Hematopoietic multipotent progenitor cell treated with erythropoietin and hydrocortisone succinate and interleukin-3 and kit ligand, for 8 days (in vitro differentiated cells): ENCODE measurements at regions not wholly inside any gene's neighbourhood (a gene's known extent, or its start where the extent isn't known, plus 50 kb on each side); places are given as distances from the start of the nearest gene placed in this dataset.
"Not testable (repeated sequence)": the region's sequence is repeated elsewhere in the genome, so short reads cannot be mapped to it uniquely, and the experiment has no call there.

Experiments
- DNase-seq: peaks from one replicate; pipeline ENCODE4 v3.0.0-alpha.2; 2015

DNA sequence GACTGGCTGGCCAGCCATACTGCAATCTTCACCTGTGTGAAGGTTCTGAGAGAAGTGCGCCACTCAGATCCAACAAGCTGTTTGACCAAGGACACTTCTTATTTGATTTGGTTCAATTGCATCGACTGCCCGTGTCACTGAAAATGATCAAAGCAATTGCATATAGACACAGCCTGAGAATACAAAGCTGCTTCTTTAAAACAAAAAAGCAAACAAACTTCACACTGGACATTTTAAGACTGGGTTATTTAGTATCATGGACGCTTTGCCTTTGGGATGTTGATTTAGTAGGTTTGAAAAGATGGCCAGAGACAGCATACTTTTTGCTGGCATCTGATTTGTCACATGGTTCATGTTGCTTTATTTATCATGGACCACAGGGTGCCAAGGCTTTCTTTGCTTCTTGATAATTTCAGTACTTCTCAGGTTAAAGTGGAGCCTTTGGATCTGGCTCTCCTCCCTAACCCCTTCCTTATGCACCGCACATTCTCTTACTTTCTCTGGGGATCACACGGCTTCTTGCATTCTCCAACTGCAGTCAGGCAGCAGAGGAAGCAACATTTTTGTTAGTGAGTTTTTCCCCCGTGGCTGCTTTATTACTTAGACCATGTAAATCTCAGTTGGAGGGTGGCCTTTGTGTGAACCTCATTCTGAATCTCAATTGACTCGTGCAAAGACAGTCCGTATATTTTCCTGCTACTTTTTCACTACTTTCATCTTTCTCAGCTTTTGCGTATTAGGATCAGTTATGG, 151.0 kb downstream of the CD47 start:
- DNase-seq = no peak

DNA sequence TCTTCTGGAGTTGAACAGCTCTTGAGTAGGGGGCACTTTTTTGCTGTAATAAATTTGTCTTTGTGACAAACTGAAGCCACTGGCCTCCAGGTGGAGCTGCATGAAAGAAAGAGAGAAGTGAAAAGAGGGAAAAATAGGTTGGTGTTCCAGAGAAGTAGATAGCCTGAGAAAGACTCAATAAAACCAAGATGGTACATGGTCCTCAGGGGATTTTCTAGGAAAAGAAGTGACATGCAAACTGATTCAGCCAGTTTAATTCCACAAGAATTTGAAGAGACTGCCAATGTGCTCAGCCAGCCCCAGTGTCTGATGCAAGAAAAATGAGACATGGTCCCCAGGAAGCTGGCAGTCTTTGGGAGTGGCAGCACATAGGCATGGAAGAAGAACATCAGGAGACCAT, 152.7 kb downstream of the CD47 start:
- peak; percentile 63 for DNase-seq

DNA sequence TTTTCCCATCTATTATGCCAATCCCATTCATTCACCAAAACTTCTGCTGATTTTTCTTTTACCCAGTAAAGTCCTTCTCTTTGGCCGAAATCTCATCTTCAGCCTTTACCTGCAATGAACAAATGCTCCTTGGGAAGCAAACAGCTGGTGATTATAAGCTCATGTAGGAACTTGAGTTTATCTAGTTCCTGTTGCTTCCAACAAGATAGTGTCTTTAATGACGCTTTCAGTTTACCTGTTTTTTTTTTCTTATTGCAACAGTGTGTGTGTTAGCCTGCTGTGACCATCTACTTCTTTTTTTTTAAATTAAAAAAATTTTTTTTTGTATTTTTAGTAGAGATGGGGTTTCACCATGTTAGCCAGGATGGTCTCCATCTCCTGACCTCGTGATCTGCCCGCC, 156.0 kb downstream of the CD47 start:
- DNase-seq = no peak

DNA sequence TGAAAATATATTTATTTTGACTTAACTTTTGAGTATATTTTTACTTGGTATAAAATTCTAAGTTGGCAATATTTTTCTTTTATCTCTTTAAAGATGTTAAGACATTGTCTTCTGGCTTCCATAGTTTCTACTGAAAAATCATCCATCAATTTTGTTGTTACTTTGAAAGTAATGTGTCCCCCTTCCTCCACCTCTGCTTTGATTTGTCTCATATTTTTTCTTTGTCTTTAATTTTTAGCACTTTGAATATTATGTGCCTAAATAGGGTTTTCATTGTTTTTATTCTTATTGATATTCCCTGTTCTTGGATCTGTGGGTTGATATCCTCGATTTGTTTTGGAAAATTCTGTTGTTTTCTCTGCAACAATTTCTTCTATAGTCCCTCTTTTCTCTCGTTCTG, 157.4 kb downstream of the CD47 start:
- no peak for DNase-seq

DNA sequence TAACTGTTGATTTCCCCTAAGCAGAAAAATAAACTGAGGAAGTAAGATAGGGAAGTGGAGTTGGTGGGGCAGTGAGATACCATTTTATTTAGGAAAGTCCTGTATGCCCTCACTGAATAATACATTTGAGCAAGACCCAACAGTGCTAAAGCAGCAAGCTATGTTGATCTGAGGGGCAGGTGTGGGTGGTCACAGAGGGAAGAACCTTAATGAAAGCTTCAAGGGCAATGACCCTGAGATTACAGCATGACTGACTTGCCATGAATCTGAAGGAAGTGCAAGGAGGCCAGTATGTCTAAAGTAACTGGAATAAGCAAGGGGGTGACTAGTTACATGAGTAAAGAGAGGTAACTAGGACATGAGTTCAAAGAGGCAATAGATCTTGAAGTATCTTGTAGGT, 159.5 kb downstream of the CD47 start:
- DNase-seq = no peak

DNA sequence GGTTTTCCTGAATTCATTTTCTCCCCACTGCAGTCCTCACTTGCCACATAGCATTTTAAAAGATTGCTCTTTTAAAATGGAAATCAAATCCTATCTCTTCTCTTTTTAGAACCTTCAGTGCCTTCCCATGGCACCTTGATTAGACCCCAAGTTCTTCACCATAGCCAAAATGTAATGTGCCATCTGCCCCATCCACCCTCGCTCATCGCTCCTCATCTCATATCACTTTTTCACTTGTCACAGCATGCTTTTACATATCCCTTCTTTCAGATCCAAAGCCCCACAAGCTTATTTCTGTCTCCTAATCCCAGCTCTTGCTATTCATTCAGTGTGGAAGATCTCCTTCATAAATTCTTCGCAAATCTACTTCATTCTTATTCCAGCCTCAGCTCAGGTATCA, 161.7 kb downstream of the CD47 start:
- DNase-seq = no peak

DNA sequence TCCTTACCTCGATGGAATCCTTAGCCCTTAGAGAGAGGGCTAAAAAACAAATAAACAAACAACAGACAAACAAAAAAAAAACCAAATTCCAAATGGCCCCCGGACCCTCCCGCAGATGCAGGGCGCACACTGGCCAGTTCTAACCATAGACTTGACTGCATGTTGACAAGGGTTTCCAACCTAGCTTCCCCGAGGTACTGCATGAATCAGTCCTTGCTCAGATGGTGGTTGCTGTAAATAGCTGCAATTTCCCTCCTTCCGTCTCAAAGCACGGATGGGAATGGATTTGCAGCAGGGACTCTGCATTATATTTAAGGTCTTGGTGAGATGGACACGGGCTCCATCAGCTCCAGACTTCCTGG, 162.8 kb downstream of the CD47 start:
- DNase-seq = peak; percentile 16

DNA sequence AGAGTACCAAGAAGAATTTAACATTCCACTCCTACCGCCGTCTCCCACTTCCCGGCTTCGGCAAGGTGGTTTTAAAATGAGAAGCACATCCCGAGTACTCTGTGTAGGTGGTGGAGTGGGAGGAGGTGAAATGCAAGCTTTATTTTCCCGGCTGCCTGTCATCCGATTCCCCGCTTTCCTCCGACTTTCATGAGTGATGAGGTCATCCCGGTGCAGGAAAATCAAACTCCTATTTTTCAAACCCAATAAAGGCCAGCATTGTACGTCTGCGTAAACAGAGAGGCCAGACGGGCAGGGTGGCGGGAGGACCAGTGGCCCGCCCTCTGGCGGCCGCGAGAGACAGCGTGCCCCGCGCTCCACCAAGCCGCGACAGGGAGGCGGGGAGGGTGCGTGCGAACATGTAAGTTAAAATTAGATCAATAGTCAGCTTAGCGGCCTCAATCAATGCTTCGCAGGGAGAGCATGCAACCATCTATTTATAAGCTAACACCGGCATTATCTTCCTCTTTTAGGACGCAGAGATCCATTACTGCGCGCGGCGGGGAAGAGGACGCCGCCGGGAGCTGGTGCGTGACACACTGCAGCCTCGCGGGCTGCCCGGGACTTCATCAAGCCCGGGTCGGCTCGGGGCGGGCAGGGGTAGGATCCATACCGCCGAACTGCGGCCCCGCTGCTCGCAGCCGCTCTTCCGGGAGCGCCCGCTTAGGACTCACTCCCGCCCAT, 163.3 kb downstream of the CD47 start:
- DNase-seq = peak; percentile 63

DNA sequence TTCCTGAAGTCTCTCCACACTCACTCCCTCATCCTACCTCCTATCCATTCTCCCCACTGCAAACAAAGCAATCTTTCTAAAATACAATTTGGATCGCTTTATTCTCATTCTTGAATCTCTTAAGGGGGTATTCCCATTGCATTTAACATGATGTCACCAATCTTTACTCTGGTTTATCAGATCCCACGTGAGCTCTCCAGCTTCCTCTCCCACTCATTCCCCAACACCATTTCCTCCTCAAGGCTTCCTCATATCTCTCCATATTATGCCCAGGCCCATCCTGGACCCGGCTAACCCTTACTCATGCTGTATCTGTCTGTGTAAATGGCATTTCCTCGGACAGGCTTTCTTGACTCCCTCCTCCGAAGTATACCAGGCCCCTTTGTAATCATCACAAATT, 165.0 kb downstream of the CD47 start:
- DNase-seq = no peak

DNA sequence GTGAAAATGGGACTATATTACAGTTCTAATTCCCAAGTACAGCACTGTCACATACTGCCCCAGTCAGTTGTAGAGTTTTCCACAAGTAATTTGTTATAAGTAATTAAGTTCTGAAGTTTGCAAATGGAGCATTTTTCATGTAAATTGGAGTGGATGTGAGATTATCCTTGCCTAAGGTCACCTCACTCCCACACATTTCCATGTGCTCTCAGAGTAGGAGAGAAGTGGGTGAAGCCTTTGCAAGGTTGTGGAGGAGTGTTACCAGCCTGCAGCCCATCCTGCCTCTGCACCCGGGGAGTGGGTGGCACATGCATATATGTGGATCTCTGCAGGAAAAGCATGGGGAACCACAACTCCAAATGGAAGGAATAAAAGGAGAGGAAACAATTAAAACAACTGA, 169.8 kb downstream of the CD47 start:
- no peak for DNase-seq

DNA sequence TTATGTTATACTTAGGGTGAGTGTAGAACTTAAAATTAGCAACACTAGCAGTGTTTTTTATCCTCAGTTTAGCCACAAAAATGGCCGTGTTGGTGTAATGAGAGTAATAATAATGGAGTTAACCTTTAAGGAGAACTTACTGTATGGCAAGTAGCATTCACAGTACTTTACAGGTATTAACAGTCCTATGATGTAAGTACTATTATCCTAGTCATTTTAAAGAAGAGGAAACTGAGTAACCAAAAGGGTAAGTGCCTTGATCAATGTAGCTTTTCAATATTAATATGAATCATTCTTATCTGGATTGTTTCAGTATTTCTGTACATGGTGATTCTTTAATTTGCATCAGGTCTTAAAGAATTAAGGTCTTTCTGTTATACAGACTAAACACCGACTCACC, 170.3 kb downstream of the CD47 start:
- DNase-seq = no peak

DNA sequence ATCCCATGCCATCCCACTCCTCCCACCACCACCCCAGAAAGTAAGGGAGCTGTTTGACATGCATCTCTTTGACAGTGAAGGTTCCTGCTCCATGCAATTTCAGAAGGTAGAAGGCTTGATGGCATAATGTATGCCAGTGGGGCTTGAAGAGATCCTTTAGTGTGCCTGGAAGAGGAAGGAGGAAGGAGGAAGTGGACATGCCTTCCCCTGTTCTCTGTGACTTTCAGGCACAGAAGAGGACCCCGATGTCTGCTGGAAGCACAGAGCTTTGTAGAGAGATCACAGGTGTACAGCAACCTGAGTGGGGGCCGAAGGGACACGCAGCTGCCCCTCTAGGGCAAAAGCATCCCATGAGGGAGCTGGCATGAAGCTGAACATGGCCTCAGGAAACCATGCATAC, 171.6 kb downstream of the CD47 start:
- no peak for DNase-seq

DNA sequence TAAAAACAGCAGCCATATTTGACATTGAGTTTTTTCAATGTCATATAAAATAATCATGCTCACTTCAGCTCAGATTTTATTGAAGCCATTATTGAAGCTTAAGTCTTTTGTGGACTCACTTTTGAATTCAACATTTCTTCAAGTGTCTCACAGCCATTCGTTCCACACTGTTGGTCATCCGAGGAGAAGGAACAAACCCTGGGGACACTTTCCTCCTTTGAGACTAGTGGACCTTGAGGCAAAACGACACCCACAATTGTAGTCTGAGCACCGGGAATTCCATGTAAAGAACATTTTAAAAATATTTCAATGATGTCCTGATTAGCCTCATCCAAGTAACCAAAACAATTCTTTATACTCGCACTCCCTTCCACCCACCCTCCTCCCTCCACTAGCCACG, 174.7 kb downstream of the CD47 start:
- DNase-seq = no peak

DNA sequence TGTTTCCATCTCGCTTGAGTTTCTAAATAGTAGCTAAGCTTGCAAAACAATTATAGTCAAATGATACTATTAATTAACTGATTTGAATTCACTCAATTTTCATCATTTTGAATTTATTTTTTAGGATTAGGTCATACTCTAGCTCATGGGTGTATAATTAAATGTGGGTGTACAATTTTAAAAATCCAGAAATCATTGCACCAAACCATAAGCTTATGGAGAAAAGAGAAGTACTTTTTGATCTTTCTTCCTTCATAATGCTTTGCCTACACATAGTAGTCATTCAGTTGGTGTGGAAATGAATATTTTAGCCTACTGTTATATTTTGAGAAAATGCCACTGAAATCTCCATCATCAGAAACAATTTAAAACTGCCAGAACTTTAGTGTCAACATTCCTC, 175.1 kb downstream of the CD47 start:
- no peak for DNase-seq

DNA sequence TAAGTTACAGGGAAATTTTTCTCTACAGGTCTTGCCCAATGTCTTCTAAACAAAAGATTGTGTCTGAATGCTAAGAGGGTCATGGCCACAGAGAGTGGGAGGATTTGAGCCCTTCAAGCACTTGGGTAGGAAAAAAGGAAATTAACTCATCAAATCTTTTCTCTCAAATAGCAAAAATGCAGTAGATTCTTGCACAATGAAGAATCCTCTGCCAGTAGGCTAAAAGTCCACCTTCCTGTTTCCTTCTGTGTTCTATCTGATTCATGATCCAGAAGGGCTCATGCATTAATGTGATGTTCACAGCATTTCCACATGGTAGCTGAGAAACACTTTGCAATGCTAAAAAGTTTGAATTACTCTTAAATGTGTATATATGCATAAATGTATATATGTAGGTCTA, 177.1 kb downstream of the CD47 start:
- DNase-seq = no peak

DNA sequence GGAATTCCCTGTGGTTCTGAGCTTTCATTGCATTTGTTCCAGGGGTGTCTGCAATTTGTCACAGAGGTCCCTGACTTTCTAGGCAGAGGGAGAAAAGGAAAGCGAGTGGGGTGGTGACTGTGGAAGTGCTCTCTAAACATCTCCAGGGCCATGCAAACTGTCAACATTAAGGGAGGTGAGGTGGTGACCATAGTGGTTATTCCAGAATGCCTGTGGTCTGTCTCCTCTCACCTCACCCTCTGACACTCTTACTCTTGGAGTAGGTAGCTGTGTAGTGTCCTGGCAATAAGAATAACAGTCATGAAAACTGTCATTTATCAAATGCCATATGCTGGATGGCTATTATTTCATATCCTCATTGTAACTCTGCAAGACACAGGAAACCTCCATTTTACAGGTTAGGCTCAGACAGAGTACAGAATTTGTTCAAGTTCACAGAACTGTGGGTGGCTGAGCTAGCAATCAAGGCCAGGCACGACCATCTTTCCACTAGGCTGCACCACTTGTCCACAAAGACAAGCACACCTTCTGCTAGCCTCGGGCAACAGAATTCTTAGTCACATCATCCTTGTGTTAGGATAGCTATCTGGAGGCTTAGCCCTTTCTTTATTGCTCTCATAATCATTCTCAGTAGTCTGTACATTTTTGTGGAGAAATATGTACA, 179.4 kb downstream of the CD47 start:
- DNase-seq = no peak

DNA sequence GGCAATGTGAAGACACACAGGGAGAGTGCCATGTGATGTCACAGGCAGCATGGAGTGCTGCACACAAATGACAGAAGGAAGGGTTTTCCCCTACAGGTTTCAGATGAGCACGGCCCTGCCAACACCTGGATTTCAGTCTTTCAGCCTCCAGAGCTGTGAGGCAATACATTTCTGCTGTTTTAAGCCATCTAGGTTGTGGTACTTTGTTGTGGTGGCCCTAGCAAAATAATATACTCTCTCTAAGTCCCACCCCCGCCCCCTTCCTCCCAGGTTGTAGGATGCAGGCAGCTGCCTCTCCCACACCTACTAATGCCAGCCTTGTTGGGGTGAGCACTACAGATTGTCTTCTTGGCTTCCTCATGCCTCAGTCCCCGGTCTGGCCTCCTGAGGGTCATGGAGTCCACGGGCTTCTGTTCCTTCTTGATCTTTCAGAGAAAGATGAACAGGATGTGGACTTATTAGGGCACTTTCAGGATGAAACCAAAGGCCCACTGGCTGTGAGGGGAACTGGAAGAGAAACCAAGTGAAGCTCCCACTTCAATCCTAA, 180.0 kb downstream of the CD47 start:
- no peak for DNase-seq

DNA sequence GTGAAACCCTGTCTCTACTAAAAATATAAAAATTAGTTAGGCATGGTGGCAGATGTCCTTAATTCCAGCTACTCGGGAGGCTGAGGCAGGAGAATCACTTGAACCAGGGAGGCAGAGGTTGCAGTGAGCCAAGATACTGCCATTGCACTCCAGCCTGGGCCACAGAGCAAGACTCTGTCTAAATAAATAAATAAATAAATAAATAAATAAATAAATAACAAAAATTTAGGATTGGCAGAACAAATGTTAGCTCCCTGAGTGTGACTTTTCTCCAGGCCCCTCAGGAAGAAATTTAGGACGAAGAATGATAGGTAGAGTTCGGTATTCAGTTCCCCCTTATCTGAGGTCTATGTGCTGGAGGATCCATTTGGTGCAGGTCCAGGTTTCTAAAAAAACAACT, 181.2 kb downstream of the CD47 start:
- not testable (repeated sequence) for DNase-seq

DNA sequence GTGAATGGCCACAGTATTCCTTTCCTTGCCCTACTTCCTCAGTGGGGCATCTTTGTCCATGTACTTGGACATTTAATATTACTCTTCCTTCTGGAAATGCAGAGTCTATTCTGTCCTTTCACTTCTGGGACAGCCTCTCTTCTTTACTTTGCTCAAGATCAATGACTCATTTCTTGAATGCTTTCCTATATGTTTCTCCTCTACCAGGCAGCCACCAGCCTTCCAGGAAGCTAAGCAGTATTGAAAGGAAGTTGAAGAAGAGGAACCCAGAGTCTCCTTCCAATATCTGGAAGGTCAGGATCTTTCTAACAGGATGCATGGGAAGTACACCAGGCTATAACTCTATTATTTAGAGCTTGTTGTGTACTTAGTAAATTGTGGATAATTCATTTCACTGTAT, 182.8 kb downstream of the CD47 start:
- no peak for DNase-seq

DNA sequence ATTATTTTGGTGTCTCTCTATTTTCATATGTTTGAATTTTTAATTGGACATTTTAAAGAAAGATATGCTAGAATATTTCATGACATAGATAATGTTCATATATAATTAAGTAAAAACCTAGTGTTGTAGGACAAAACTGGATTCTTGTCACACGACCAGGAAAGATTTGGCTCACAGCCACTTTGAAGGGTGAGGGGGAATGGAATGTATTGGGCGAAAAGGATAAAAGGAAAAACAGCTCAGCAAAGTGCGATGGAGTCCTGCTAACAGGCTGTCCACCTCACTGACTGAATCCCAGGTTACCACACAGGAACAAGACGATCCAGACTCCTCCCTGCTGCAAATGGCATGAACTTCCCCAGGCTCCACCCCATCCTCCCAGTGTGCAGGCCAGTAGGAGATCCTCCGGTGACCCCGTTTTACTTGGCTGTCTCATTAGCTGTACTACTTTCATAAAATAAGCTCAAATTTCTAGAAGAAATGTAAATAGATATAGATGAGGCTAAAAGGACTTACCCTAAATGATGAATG, 186.2 kb downstream of the CD47 start:
- no peak for DNase-seq

DNA sequence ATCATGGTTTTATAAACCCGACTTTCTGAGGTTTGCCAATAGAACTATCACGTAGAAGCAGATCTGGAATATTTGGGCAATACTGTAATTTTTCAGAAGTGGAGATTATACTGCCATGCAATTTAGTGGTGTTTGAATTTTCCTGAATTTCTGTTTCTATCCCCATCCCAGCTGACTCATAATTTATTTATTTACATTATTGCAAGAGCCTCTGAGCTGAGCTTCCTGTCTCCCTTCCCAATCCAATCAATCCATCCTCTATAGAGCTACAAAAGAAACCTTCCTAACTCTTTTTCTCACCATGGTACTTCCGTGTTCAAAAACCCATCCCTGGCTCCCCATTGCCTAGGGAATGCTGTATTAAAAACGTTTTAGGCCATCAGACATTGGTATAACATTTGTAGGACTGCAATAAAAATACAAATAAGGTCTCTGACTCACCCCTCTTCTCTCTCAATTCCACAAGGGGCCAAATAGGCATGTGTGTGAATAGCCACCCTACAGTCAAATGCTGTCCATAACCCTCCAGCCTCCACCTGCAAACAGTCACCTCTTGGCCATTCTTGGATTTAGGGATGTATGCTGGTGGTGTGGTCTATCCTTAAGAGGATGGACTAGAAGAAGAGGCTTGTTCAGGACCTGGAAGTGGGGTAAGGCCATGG, 190.7 kb downstream of the CD47 start:
- DNase-seq = no peak

DNA sequence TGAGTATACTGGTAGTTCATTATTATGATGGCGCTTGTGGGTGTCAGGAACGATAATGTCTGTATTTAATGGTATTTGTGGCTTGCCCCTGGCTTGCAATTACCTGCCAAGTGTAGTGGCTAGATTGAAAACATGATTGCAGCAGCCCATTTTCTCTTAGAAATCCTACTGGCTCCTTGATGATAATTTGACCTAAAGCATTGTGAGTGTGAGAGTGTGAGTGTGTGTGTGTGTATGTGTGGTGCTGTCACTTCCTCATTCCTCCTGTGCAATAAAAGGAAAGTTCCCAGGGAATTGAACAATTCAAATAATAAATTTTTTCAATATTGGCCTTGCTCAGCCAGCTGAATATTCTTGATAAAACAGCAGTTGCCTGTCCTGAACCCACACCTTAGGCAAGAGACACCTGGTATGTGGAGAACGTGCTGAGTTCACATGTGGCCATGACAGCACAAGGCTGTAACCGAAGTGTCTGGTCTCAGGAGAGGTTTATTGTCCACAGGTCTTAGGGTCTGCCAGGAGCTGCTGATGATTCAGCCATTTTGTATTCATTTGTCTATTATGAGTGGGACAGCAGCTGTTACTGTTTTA, 193.3 kb downstream of the CD47 start:
- no peak for DNase-seq

DNA sequence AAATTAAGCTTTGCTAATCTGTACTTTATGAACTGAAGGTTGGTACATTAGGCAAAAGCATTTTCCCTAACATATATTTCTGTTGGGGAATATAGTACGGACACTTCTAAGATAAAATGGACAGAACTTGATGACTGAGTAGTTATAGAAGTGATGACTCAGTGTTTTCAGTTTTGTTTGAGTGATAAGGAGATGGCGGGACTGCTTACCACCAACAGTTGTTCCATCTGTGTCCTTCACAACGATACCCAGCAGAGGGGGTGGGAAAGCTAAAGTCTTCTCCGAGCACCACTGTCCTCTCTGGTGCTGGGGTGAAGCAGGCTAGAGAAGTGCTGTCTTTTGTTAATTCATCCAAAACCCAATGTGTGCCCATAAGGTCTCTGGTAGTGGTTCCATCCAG, 195.8 kb downstream of the CD47 start:
- DNase-seq = peak; percentile 82
